Tibial nerve (tissue), 4 donors: ENCODE measurements at regions not wholly inside any gene's neighbourhood (a gene's known extent, or its start where the extent isn't known, plus 50 kb on each side); places are given as distances from the start of the nearest gene placed in this dataset.

Source experiments
- DNase-seq, 2 donors: peaks; one replicate each; pipeline ENCODE4 v3.0.0-alpha.2; 2019; ENCODE audit warnings: low spot score in 2 of 2
- H3K27ac ChIP-seq, 4 donors: fragments of 200-600 bp; sonication (generic) in 3 of 4; one replicate each; pipeline ENCODE4 v1.5.1; 2017 to 2019; ENCODE audit warnings: mild to moderate bottlenecking in 1 of 4
- H3K27me3 ChIP-seq, 2 donors: fragments of 200-600 bp; sonication (generic) in 1 of 2; one replicate each; pipeline versions ENCODE4 v1.5.1 to v1.6.0; 2017 to 2019
- H3K36me3 ChIP-seq, 3 donors: fragments of 200-600 bp; sonication (generic); one replicate each; pipeline ENCODE4 v1.5.1; 2018 to 2019
- H3K4me1 ChIP-seq, 4 donors: fragments of 200-600 bp; sonication (generic) in 3 of 4; one replicate each; pipeline ENCODE4 v1.5.1; 2017 to 2019
- H3K4me3 ChIP-seq, 4 donors: fragments of 200-600 bp; sonication (generic) in 3 of 4; one replicate each; pipeline ENCODE4 v1.5.1; 2017 to 2019; ENCODE audit warnings: mild to moderate bottlenecking in 1 of 4, moderate library complexity in 1 of 4
- H3K9me3 ChIP-seq, 4 donors: fragments of 200-600 bp; sonication (generic) in 3 of 4; one replicate each; pipeline ENCODE4 v1.5.1; 2017 to 2019
- EP300 ChIP-seq, 2 donors: sonication (generic); formaldehyde crosslinking; IDR thresholded peaks; one replicate each; pipeline ENCODE4 v1.6.1; 2017; ENCODE audit warnings: antibody characterized with exemption in 2 of 2, mild to moderate bottlenecking in 1 of 2
- POLR2A ChIP-seq, 2 donors: fragments of 450-650 bp; IDR thresholded peaks; one replicate each; pipeline ENCODE4 v1.6.1; 2017; ENCODE audit warnings: antibody characterized with exemption in 2 of 2, mild to moderate bottlenecking in 2 of 2, moderate library complexity in 2 of 2
- WGBS, 2 donors: methylation state at CpG; one replicate each; pipeline ENCODE4 v1.1.5; 2018; 5-methylcytosine and 5-hydroxymethylcytosine counted together
- TF ChIP-seq, protein P1 (sequence below), 5 experiments: fragments of 200-600 bp in 3 of 5; fragments of 450-650 bp in 2 of 5; sonication (generic) in 3 of 5; IDR thresholded peaks; one replicate each; pipeline ENCODE4 v1.5.1; 2016 to 2019; ENCODE audit warnings: antibody characterized with exemption in 5 of 5, mild to moderate bottlenecking in 3 of 5, moderate library complexity in 2 of 5

DNA sequence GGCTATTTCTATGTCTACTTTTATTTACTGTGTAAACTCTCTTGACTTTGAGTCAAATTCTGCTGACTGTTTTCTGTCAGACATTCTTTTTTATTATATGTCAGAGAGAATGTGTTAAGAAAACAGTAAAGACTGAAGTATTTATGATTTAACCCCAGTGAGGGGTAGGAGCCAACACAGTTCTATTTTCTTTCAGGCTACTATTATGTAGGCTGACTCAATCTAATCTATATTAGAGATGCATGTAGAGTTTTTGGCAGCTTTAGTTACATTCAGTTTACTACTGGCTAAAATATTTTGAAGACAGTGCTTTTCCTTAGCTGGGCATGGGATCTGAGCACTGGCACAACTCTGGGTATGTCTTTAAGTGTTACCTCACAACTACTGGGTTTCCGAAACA, 1108.0 kb downstream of the CDH11 start:
- H3K27me3 ChIP-seq, result no peaks in the 10 kb centered on the region
- no peaks in the 10 kb centered on the region for H3K9me3 ChIP-seq
- H3K27ac ChIP-seq, result no peak overlapping the region
- WGBS, 2 donors, result 50 to 74% methylated on average over 1 of the region's 1 CpG
- no peaks in the 10 kb centered on the region for H3K36me3 ChIP-seq
- TF ChIP-seq POLR2A (IDR thresholded peaks at IDR 0.05) (no peak), EP300 (IDR thresholded peaks at IDR 0.05) (no peak)
- TF ChIP-seq, protein P1, sequence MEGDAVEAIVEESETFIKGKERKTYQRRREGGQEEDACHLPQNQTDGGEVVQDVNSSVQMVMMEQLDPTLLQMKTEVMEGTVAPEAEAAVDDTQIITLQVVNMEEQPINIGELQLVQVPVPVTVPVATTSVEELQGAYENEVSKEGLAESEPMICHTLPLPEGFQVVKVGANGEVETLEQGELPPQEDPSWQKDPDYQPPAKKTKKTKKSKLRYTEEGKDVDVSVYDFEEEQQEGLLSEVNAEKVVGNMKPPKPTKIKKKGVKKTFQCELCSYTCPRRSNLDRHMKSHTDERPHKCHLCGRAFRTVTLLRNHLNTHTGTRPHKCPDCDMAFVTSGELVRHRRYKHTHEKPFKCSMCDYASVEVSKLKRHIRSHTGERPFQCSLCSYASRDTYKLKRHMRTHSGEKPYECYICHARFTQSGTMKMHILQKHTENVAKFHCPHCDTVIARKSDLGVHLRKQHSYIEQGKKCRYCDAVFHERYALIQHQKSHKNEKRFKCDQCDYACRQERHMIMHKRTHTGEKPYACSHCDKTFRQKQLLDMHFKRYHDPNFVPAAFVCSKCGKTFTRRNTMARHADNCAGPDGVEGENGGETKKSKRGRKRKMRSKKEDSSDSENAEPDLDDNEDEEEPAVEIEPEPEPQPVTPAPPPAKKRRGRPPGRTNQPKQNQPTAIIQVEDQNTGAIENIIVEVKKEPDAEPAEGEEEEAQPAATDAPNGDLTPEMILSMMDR (IDR thresholded peaks at IDR 0.05), result no peak
- H3K4me3 ChIP-seq, result no peak overlapping the region
- no peaks in the 10 kb centered on the region for H3K4me1 ChIP-seq
- DNase-seq, result no peak

DNA sequence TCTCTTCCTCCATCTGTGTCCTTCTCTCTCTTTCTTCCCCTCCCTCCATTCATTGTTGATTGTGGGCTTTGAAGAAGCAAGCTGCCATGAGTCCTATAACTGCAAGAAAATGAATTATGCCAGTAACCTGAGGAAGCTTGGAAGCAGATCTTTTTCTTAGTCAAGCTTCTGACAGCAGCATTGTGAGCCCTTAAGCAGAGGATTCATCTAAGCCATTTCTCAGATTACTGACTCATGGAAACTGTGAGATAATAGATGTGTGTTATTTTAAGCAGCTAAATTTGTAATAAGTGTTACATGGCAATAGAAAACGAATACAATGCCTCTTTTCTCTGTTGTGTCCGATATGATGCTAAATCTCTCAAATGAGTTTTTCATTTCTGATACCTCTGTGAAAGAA, 1109.7 kb downstream of the CDH11 start:
- 28 to 37% methylated on average over 2 of the region's 2 CpGs for WGBS, 2 donors
- Histone ChIP-seq H3K4me3 (no peak overlapping the region), H3K4me1 (no peaks in the 10 kb centered on the region), H3K36me3 (no peaks in the 10 kb centered on the region), H3K9me3 (no peaks in the 10 kb centered on the region), H3K27ac (no peak overlapping the region), H3K27me3 (no peaks in the 10 kb centered on the region)
- TF ChIP-seq, protein P1 (IDR thresholded peaks at IDR 0.05), result no peak
- no peak for TF ChIP-seq EP300 (IDR thresholded peaks at IDR 0.05)
- TF ChIP-seq POLR2A (IDR thresholded peaks at IDR 0.05), result no peak
- DNase-seq, result no peak

DNA sequence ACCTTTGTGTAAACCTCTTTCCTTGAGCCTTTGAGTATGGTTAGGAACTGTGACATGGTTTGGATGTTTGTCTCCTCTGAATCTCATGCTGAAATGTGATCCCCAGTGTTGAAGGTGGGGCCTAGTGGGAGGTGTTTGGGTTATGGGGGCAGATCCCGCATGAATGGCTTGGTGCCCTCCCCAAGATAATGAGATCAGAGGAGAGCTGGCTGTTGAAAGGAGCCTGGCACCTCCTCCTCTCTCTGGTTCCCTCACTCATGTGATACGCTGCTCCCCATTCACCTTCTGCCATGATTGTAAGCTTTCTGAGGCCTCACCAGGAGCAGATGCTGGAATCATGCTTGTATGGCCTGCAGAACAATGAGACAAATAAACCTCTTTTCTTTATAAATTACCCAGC, 1110.2 kb downstream of the CDH11 start:
- no peaks in the 10 kb centered on the region for H3K9me3 ChIP-seq

DNA sequence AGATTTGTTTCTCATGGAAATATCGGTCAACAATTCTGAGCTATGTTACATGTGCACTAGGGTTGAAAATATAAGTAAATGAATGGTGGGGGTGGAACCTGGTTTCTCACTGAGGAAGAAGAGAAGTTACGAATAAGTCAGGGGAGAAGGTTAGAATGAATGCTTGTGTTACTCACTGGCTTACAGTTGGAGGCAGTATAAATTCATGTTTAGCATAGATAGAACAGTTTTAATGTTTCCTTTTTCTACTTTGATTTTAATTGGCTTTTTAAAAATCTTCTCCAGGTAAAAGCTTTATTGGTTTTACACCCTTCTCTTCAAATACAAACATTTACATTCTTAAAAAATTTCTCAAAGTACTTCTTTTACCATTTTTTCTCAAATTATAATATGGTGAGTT, 1113.7 kb downstream of the CDH11 start:
- no peak for DNase-seq
- no peaks in the 10 kb centered on the region for H3K36me3 ChIP-seq
- no peaks in the 10 kb centered on the region for H3K9me3 ChIP-seq
- H3K27me3 ChIP-seq, result no peaks in the 10 kb centered on the region
- no peak overlapping the region for H3K4me3 ChIP-seq
- WGBS, 2 donors, result 67 to 75% methylated on average over 2 of the region's 2 CpGs
- no peak for TF ChIP-seq POLR2A (IDR thresholded peaks at IDR 0.05)
- TF ChIP-seq, protein P1 (IDR thresholded peaks at IDR 0.05), result no peak
- TF ChIP-seq EP300 (IDR thresholded peaks at IDR 0.05), result no peak
- H3K4me1 ChIP-seq, result no peaks in the 10 kb centered on the region
- no peak overlapping the region for H3K27ac ChIP-seq

More for the DNA sequence above, 1110.2 kb downstream of the CDH11 start:
- no peak for TF ChIP-seq POLR2A (IDR thresholded peaks at IDR 0.05)
- TF ChIP-seq, protein P1 (IDR thresholded peaks at IDR 0.05), result no peak
- TF ChIP-seq EP300 (IDR thresholded peaks at IDR 0.05), result no peak
- Histone ChIP-seq H3K27ac (no peak overlapping the region), H3K36me3 (no peaks in the 10 kb centered on the region), H3K4me1 (no peaks in the 10 kb centered on the region), H3K4me3 (no peak overlapping the region), H3K27me3 (no peaks in the 10 kb centered on the region)
- 82 to 93% methylated on average over 2 of the region's 2 CpGs for WGBS, 2 donors
- no peak for DNase-seq

DNA sequence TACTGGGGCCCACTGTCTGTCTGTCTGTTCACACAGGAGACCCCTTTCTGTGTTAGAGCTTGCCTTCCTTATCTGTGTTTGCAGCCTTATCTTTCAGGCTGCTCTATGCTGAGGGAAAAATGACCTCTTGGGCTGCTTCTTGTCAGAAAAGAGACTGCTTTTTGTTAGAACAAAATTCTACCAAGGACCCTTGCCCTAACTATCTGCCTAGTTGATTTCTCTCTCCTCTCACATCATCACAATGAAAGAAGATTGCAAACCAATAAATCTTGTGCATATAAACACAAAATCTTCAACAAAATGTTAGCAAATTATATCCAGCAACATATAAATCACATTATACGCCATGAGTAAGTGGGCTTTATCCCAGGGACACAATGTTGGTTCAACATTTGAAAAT, 1117.7 kb downstream of the CDH11 start:
- no peak for DNase-seq
- TF ChIP-seq, protein P1 (IDR thresholded peaks at IDR 0.05), result no peak
- no peak for TF ChIP-seq POLR2A (IDR thresholded peaks at IDR 0.05)
- no peak for TF ChIP-seq EP300 (IDR thresholded peaks at IDR 0.05)
- Histone ChIP-seq H3K27me3 (no peaks in the 10 kb centered on the region), H3K4me3 (no peak overlapping the region), H3K9me3 (no peaks in the 10 kb centered on the region), H3K36me3 (no peaks in the 10 kb centered on the region), H3K4me1 (no peaks in the 10 kb centered on the region), H3K27ac (no peak overlapping the region)
- WGBS, 2 donors, result 81 to 95% methylated on average over 1 of the region's 1 CpG
